Activated CD8-positive, alpha-beta memory T cell treated with anti-CD3 and anti-CD28 coated beads, Interleukin-2, amount 50 U/mL, for 1 hour (primary cell): ENCODE measurements at regions not wholly inside any gene's neighbourhood (a gene's known extent, or its start where the extent isn't known, plus 50 kb on each side); places are given as distances from the start of the nearest gene placed in this dataset.
"Not testable (repeated sequence)": the region's sequence is repeated elsewhere in the genome, so short reads cannot be mapped to it uniquely, and the experiment has no call there.

Experiments
- DNase-seq: peaks from one replicate; pipeline ENCODE4 v3.0.0-alpha.2; 2020; ENCODE audit errors: extremely low read depth

DNA sequence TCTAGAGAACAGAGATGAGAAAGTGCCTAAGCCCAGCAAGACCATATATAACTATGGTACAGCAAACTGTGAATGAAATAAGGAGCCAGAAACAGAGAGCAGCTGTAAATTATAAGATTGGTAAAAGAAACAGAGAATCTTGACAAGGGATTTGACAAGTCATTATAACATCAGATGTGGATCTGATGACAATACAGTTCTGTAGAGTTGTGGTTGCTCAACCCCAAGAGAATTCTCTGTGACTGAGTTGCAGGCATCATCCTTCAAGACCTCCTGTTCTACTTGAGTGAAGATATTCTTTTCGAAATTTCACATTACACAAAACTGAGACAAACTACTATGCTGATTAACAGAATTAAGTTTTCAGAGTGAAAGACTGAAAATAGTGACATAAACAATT lies 343.1 kb upstream of the SLC39A10 start:
- DNase-seq: no peak

GRCh38 chr2:195312662-195313061 lies 344.4 kb upstream of the SLC39A10 start:
- DNase-seq: no peak

DNA sequence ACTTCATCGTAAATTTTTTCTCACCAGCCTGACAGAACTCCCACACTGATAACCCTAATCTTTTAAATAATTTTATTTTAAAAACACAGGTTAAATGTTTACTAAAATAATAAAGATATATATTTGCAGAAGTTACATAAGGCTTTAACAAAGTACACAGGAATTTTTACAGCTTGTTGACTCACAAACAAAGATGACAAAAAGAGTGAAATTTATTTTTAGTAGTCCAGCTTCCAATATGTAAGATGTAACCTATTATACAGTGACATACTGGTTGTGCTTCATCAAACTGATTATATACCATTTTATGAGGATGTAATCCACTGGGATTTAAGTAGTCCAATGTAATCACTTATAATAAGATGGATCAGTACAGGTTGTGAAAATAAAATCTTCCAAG lies 348.9 kb upstream of the SLC39A10 start:
- DNase-seq: no peak

GRCh38 chr2:195307751-195308150 lies 349.3 kb upstream of the SLC39A10 start:
- DNase-seq: no peak

DNA sequence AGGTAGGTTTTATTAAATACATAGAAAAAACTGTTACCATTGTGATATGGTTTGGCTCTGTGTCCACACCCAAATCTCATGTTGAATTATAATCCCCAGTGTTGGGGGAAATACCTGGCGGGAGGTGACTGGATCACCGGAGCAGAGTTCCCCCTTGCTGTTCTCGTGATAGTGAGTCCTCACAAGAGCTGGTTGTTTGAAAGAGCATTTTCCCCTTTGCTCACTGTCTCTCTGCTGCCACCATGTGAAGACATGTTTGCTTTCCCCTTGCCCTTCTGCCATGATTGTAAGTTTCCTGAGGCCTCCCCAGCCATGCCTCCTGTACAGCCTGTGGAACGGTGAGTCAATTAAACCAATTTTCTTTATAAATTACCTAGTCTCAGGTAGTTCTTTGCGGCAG lies 352.7 kb upstream of the SLC39A10 start:
- DNase-seq: no peak

GRCh38 chr2:195300631-195301030 lies 356.4 kb upstream of the SLC39A10 start:
- no peak for DNase-seq

- no peak for DNase-seq
These were observed 357.4 kb upstream of the SLC39A10 start for GRCh38 chr2:195299600-195299999.

GRCh38 chr2:195296490-195296889 lies 360.5 kb upstream of the SLC39A10 start:
- no peak for DNase-seq

- DNase-seq: no peak
These were observed 367.9 kb upstream of the SLC39A10 start for GRCh38 chr2:195289081-195289480.

DNA sequence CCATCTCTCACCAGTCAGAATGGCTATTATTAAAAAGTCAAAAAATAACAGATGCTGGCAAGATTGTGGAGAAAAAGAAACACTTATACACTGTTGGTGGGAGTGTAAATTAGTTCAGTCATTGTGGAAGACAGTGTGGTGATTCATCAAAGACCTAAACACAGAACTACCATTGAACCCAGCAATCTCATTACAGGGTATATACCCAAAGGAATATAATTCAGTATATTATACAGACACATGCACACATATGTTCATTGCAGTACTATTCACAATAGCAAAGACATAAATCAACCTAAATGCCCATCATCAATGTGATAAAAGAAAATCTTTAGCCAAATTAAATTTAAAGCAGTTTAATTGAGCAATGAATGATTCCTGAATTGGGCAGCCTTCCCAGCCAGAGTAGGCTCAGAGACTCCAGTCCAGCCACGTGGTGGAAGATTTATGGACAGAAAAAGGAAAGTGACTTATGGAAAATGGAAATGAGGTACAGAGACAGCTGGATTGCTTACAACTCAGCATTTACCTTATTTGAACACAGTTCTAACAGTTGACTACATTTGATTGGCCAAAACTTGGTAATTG lies 377.1 kb upstream of the SLC39A10 start:
- no peak for DNase-seq

GRCh38 chr2:195270466-195271039 lies 386.5 kb upstream of the SLC39A10 start:
- no peak for DNase-seq

- no peak for DNase-seq
These were observed 387.8 kb upstream of the SLC39A10 start for GRCh38 chr2:195269220-195269619.

DNA sequence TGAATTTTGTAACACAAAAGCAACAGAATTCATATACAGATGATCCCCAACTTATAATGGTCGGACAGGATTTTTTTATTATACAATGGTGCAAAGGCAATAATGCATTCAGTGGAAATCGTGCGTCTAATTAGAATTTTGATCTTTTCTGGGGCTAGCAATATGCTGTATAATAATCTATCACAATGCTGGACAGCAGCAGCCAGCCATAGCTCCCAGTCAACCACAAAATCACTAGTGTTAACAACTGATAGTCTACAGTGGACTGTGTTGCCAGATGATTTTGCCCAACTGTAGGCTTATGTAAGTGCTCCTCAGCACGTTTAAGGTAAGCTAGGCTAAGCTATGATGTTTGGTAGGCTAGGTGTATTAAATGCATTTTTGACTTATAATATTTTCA lies 399.0 kb upstream of the SLC39A10 start:
- no peak for DNase-seq

DNA sequence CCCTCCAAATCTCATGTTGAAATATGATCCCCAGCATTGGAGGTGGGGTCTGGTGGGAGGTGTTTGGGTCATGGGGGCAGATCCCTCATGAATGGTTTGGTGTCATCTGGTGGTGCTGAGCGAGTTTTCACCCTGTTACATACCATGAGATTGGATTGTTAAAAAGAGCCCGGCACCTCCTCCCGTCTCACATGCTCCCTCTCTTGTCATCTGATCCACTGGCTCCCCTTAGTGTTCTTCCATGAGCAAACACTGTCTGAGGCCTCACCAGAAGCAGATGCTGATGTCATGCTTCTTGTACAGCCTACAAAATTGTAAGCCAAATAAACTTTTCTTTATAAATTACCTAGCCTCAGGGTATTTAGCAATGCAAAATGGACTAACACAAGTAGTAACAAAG lies 405.0 kb upstream of the SLC39A10 start:
- no peak for DNase-seq

DNA sequence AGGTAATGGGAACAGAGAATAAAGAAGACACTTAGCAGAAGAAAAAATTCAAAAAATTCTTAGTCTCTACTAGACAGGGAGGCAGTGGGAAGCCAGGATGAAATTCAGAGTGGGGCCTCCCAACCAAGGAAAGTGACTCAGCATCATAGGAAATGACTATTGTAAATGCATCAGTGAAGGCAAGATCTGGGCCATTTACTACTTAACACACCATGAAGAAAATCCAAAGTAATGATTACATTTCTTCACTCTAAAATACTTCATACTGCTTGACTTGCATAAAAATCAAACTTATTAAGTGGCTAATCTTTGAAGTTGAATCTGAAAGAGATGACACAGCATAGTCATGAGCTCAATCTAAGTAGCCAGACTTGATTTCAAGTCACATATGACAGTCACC lies 405.8 kb upstream of the SLC39A10 start:
- no peak for DNase-seq

DNA sequence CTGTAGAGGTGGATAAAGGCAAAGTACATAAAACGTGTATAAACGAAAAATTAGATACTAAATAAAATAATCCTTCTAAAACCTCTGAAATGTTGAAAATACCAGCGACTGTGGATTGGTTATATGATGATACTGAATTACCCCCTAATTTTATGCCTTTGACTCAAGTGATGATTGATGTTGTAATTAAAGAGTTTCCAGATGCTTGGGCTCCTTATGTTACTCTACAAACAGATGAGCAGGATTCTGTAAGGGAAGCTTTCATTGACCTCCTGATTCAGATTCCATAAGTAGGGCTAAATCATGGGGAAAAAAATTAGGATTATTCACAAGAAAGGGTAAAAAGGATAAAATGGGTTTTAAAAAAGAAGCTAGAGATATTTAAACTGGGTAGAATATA lies 418.2 kb upstream of the SLC39A10 start:
- no peak for DNase-seq

DNA sequence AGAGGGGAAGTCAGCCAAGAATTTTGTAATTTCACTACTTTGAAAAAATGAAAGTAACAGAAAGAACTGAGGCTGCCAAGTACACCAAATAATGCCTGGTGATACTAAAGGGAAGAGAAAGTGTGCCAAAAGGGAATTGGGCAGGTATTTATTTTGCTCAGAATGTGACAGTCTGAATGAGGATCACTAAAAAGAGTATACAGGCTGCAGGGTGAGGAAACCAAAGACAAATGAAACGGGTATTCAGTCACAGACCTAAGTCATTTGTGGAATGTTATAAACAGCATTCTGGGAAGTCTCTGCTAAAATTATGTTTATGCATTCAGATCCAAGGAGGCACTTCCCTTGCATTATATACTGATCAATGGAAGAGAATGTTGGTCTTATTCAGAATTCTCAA lies 418.6 kb upstream of the SLC39A10 start:
- no peak for DNase-seq

DNA sequence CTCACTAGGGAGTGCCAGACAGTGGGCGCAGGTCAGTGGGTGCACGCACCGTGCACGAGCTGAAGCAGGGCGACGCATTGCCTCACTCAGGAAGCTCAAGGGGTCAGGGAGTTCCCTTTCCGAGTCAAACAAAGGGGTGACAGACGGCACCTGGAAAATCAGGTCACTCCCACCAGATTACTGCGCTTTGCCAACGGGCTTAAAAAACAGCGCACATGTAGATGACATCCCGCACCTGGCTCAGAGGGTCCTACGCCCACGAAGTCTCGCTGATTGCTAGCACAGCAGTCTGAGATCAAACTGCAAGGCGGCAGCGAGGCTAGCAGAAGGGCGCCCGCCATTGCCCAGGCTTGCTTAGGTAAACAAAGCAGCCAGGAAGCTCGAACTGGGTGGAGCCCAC lies 428.5 kb upstream of the SLC39A10 start:
- not testable (repeated sequence) for DNase-seq

- DNase-seq: no peak
These were observed 443.0 kb upstream of the SLC39A10 start for GRCh38 chr2:195214072-195214471.

DNA sequence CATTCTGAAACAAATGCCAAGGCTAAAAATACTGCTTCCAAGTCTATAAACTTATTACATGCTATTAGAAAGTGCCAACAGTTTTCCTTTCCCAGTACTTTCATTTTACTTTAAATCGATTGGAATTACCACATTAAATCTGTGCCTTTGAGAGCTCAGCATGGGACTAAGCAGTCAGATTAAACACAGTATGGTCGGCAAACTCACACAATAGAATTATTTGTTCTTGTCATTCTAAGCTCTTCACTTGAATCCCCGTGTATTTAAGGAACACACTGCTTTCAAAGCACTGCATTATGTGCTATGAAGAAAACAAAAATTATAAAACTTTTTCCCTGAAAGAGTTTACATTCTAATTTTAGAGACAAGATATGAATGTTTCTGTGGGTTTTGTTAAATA lies 444.4 kb upstream of the SLC39A10 start:
- DNase-seq: no peak

DNA sequence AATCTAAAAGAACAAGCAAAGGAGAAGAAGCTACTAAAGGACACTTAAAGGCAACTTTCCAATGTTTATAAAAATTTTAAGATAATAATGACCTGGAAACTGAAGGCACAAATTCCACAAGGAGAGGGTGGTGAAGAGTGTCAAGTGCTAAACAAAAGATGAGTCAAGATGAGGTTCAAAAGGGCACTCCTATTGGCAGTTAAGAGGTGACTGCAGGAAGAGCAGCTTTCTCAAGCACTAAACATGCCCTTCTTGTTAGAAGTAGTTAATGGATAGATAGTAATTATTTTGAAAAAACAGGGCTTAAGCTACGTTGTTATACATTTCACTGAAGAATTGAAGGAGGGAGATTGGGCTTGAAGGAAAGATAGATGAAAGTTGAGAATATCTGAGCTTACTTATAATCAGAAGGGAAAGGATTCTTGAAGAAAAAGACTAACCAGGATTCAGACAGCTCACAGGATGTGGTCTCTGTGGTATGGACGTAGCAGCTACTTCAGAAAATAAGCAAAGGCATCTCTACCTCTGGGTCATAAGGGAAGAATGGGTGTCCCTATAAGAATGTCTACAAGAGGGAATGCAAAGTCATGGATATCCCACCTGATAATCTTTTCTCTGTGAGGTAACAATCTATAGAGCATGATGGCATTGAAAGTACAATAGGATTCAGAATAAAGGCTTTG lies 454.7 kb upstream of the SLC39A10 start:
- DNase-seq: no peak

DNA sequence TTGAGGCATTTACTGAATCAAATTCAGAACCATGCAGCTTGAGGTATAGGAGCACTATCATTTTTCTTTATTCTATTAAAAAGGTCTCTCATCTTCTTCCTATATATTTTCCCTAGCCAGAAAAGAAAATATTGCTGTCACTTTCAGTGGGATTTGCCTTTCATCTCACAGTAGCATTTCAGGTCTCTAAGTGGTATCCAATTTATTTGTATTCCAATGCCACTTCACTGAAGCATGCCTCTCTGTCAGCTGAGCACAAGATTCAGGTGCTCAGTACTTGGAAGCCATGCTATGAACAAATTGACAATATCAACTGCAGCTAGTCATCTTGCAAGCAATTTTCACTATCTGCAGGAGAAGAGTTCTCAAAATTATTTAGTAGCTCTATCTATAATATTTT lies 457.2 kb upstream of the SLC39A10 start:
- DNase-seq: no peak

- DNase-seq: no peak
These were observed 475.8 kb upstream of the SLC39A10 start for GRCh38 chr2:195181059-195181705.
